OCI-LY1 (cell line): ENCODE measurements at regions not wholly inside any gene's neighbourhood (a gene's known extent, or its start where the extent isn't known, plus 50 kb on each side); places are given as distances from the start of the nearest gene placed in this dataset.

Experiments
- EZH2 ChIP-seq: fragments of 200-600 bp; sonication (generic), shearing (Covaris generic); IDR thresholded peaks from 2 replicates; pipeline ENCODE4 v1.8.0; 2017; ENCODE audit warnings: borderline replicate concordance, mixed run types, mild to moderate bottlenecking, antibody characterized with exemption, low read length, moderate library complexity, mixed read lengths
- TF ChIP-seq, protein P1 (sequence below): fragments of 200-600 bp; sonication (generic), shearing (Covaris generic); IDR thresholded peaks from 2 replicates; pipeline ENCODE4 v1.5.1; 2017; ENCODE audit warnings: mild to moderate bottlenecking, antibody characterized with exemption, low read length, moderate library complexity, mixed read lengths

DNA sequence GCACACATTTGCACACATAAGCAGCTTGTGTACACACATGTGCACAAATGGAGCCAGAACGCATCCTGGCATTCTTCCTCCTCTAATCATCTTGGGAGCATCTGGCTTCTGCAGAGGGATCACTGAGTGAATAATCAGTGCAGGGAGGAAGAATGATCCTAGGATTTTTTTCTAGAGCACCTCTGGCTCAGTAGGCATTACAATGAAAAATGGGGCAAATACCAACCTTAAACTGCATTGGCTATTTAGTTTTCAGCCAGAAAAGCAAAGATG, 205.7 kb upstream of the TCF21 start:
- TF ChIP-seq, protein P1, sequence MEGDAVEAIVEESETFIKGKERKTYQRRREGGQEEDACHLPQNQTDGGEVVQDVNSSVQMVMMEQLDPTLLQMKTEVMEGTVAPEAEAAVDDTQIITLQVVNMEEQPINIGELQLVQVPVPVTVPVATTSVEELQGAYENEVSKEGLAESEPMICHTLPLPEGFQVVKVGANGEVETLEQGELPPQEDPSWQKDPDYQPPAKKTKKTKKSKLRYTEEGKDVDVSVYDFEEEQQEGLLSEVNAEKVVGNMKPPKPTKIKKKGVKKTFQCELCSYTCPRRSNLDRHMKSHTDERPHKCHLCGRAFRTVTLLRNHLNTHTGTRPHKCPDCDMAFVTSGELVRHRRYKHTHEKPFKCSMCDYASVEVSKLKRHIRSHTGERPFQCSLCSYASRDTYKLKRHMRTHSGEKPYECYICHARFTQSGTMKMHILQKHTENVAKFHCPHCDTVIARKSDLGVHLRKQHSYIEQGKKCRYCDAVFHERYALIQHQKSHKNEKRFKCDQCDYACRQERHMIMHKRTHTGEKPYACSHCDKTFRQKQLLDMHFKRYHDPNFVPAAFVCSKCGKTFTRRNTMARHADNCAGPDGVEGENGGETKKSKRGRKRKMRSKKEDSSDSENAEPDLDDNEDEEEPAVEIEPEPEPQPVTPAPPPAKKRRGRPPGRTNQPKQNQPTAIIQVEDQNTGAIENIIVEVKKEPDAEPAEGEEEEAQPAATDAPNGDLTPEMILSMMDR, result no peak
- no peak for TF ChIP-seq EZH2
